ENCODE measurements at regions not wholly inside any gene's neighbourhood (a gene's known extent, or its start where the extent isn't known, plus 50 kb on each side); places are given as distances from the start of the nearest gene placed in this dataset.

DNA sequence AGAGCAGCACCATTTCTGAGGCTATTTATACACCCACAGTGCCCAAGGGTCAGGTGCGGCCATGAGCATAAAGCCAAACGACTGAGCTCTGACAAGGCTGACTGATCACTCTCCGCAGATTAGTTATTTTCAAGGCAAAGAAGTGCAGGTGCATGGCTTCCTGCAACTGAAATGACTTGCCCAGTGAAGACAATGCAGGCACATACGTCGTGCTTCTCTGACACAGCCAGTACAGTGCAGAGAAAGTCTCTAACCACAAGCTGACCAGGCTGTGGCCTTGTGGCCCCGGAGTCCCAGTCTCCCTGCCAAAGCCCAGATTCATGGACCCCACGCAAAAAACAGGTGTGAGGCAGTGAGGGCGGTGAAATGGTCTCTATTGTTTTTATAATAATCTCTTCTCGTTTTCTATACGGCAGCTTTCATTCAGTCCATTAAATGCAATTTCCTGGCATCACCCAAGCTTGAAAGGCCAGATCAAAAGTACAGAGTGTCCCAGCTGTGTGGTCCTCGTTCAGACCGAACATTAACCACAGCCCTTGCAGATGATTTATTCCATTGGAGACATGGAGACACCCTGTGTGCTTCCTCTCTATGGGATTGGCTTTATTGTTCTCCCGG is 447.0 kb upstream of the ID2 start:
- TF ChIP-seq, protein P1, sequence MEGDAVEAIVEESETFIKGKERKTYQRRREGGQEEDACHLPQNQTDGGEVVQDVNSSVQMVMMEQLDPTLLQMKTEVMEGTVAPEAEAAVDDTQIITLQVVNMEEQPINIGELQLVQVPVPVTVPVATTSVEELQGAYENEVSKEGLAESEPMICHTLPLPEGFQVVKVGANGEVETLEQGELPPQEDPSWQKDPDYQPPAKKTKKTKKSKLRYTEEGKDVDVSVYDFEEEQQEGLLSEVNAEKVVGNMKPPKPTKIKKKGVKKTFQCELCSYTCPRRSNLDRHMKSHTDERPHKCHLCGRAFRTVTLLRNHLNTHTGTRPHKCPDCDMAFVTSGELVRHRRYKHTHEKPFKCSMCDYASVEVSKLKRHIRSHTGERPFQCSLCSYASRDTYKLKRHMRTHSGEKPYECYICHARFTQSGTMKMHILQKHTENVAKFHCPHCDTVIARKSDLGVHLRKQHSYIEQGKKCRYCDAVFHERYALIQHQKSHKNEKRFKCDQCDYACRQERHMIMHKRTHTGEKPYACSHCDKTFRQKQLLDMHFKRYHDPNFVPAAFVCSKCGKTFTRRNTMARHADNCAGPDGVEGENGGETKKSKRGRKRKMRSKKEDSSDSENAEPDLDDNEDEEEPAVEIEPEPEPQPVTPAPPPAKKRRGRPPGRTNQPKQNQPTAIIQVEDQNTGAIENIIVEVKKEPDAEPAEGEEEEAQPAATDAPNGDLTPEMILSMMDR (IDR thresholded peaks at IDR 0.05; ENCODE audit: low read depth, low read length), result no peak
- TF ChIP-seq MYC (IDR thresholded peaks at IDR 0.05; ENCODE audit: low read depth, low read length) (no peak), POLR2A (IDR thresholded peaks at IDR 0.05; ENCODE audit: extremely low read depth, insufficient read length) (no peak)

All from NB4 (cell line).